ENCODE measurements at regions not wholly inside any gene's neighbourhood (a gene's known extent, or its start where the extent isn't known, plus 50 kb on each side); places are given as distances from the start of the nearest gene placed in this dataset.

GRCh38 chr2:123453772-123454171, 571.3 kb upstream of the CNTNAP5 start:
- TF ChIP-seq, protein P1, sequence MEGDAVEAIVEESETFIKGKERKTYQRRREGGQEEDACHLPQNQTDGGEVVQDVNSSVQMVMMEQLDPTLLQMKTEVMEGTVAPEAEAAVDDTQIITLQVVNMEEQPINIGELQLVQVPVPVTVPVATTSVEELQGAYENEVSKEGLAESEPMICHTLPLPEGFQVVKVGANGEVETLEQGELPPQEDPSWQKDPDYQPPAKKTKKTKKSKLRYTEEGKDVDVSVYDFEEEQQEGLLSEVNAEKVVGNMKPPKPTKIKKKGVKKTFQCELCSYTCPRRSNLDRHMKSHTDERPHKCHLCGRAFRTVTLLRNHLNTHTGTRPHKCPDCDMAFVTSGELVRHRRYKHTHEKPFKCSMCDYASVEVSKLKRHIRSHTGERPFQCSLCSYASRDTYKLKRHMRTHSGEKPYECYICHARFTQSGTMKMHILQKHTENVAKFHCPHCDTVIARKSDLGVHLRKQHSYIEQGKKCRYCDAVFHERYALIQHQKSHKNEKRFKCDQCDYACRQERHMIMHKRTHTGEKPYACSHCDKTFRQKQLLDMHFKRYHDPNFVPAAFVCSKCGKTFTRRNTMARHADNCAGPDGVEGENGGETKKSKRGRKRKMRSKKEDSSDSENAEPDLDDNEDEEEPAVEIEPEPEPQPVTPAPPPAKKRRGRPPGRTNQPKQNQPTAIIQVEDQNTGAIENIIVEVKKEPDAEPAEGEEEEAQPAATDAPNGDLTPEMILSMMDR (conservative IDR thresholded peaks at IDR 0.05 in 1 of 2, IDR thresholded peaks at IDR 0.05 in 1 of 2; ENCODE audit: extremely low read depth in 1 of 2, insufficient read depth in 1 of 2, low read depth in 1 of 2, low read length in 2 of 2), result no peak
- TF ChIP-seq EZH2 (IDR thresholded peaks at IDR 0.05; ENCODE audit: borderline replicate concordance, low read length), result no peak
